Mesenchymal stem cell (in vitro differentiated cells and primary cell): ENCODE measurements at regions not wholly inside any gene's neighbourhood (a gene's known extent, or its start where the extent isn't known, plus 50 kb on each side); places are given as distances from the start of the nearest gene placed in this dataset.

Experiments
- DNase-seq: peaks from one replicate; pipeline ENCODE4 v3.0.0-alpha.2; 2013
- H2AFZ ChIP-seq: one replicate; pipeline ENCODE4 v1.6.1; 2013; ENCODE audit warnings: low read depth, mild to moderate bottlenecking, control low read depth, inconsistent platforms, low read length, moderate library complexity
- H2AK5ac ChIP-seq: 2 replicates; pipeline ENCODE4 v1.6.1; 2013; ENCODE audit warnings: low read length, moderate library complexity, mild to moderate bottlenecking, inconsistent platforms; ENCODE audit not compliant: severe bottlenecking
- H2BK120ac ChIP-seq: one replicate; pipeline ENCODE4 v1.6.1; 2013; ENCODE audit warnings: low read depth, mild to moderate bottlenecking, inconsistent platforms, low read length, moderate library complexity
- H2BK12ac ChIP-seq, 2 experiments: one replicate each; pipeline ENCODE4 v1.6.1; 2013; ENCODE audit warnings: inconsistent platforms in 2 of 2, low read length in 2 of 2, mild to moderate bottlenecking in 2 of 2, moderate library complexity in 2 of 2, control low read depth in 1 of 2
- H2BK15ac ChIP-seq: one replicate; pipeline ENCODE4 v1.6.1; 2013; ENCODE audit warnings: mild to moderate bottlenecking, low read depth, inconsistent platforms; ENCODE audit not compliant: poor library complexity, severe bottlenecking
- H2BK5ac ChIP-seq: 2 replicates; pipeline ENCODE4 v1.6.1; 2013; ENCODE audit warnings: low read depth, mild to moderate bottlenecking, low read length, control low read depth, inconsistent platforms; ENCODE audit not compliant: poor library complexity, severe bottlenecking
- H3K14ac ChIP-seq, 2 experiments: one replicate each; pipeline ENCODE4 v1.6.1; 2013; ENCODE audit warnings: inconsistent platforms in 2 of 2, low read length in 2 of 2, control low read depth in 1 of 2, mild to moderate bottlenecking in 1 of 2, moderate library complexity in 1 of 2
- H3K18ac ChIP-seq, 2 experiments: one replicate each; pipeline ENCODE4 v1.6.1; 2013; ENCODE audit warnings: inconsistent platforms in 2 of 2, low read length in 2 of 2, control low read depth in 1 of 2, low read depth in 1 of 2, mild to moderate bottlenecking in 1 of 2
- H3K23ac ChIP-seq, 2 experiments: one replicate each; pipeline ENCODE4 v1.6.1; 2013; ENCODE audit warnings: inconsistent platforms in 2 of 2, low read length in 2 of 2, mild to moderate bottlenecking in 2 of 2, moderate library complexity in 2 of 2, control low read depth in 1 of 2
- H3K27ac ChIP-seq: 2 replicates; pipeline ENCODE4 v1.5.1; 2013; ENCODE audit warnings: mild to moderate bottlenecking, moderate library complexity, low read length, control low read depth, inconsistent platforms; ENCODE audit not compliant: poor library complexity, severe bottlenecking
- H3K27me3 ChIP-seq, 2 experiments: 2 replicates each; pipeline versions ENCODE4 v1.6.1 to v1.7.0; 2013; ENCODE audit warnings: low read length in 2 of 2, mild to moderate bottlenecking in 2 of 2, moderate library complexity in 2 of 2, control low read depth in 1 of 2, inconsistent platforms in 1 of 2; ENCODE audit not compliant: control insufficient read depth in 1 of 2, insufficient read depth in 1 of 2
- H3K36me3 ChIP-seq, 2 experiments: 2 replicates each; pipeline versions ENCODE4 v1.6.1 to v1.7.0; 2013; ENCODE audit warnings: low read length in 2 of 2, control low read depth in 1 of 2, inconsistent platforms in 1 of 2, low read depth in 1 of 2, mild to moderate bottlenecking in 1 of 2; ENCODE audit not compliant: insufficient read depth in 2 of 2, control insufficient read depth in 1 of 2
- H3K4ac ChIP-seq, 2 experiments: one replicate each; pipeline ENCODE4 v1.6.1; 2013; ENCODE audit warnings: inconsistent platforms in 2 of 2, low read length in 2 of 2, mild to moderate bottlenecking in 2 of 2, moderate library complexity in 2 of 2, control low read depth in 1 of 2, low read depth in 1 of 2
- H3K4me1 ChIP-seq: 2 replicates; pipeline ENCODE4 v1.6.1; 2013; ENCODE audit warnings: low read depth, low read length, control low read depth; ENCODE audit not compliant: control insufficient read depth, insufficient read depth
- H3K4me2 ChIP-seq: 2 replicates; pipeline ENCODE4 v1.6.1; 2013; ENCODE audit warnings: low read length, mild to moderate bottlenecking, inconsistent platforms; ENCODE audit not compliant: poor library complexity, severe bottlenecking
- H3K4me3 ChIP-seq, 2 experiments: 2 replicates each; pipeline versions ENCODE4 v1.5.1 to v1.7.0; 2013; ENCODE audit warnings: low read length in 2 of 2, mild to moderate bottlenecking in 2 of 2, control low read depth in 1 of 2, low read depth in 1 of 2; ENCODE audit not compliant: insufficient read depth in 1 of 2
- H3K79me1 ChIP-seq: replicated peaks from 2 replicates; pipeline ENCODE4 v1.6.1; 2013; ENCODE audit warnings: mild to moderate bottlenecking, control low read depth, low read length, inconsistent platforms; ENCODE audit not compliant: poor library complexity, severe bottlenecking
- H3K9ac ChIP-seq: 2 replicates; pipeline ENCODE4 v1.7.0; 2013; ENCODE audit warnings: mild to moderate bottlenecking, low read length, moderate library complexity
- H3K9me3 ChIP-seq: 2 replicates; pipeline ENCODE4 v1.7.0; 2013; ENCODE audit warnings: mild to moderate bottlenecking, low read length; ENCODE audit not compliant: control insufficient read depth
- H4K8ac ChIP-seq: one replicate; pipeline ENCODE4 v1.6.1; 2013; ENCODE audit warnings: inconsistent platforms, mild to moderate bottlenecking, low read length, moderate library complexity
- H4K91ac ChIP-seq: one replicate; pipeline ENCODE4 v1.6.1; 2013; ENCODE audit warnings: mild to moderate bottlenecking, low read length, inconsistent platforms
- WGBS: methylation state at CpG from one replicate; pipeline ENCODE4 v1.1.7; 2013; ENCODE audit warnings: mixed read lengths; 5-methylcytosine and 5-hydroxymethylcytosine counted together

DNA sequence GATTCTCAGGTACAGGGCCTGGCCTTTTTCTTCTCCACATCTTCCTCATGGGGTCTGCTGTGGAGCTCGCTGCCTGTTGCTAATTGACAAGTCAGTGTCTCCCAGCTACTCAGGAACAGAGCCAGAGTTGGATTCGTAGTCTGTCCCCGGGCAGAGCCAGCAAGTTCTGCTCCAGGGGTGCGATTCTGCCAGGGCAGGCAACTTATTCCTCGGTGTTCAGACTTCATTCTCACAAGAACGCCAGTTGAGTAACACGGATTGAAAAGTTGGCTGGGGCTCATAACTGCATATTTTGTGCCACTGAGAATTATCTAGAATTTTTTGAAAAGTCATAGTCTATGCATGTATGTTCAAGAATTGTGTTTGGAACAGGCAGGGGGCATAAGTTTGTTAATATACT lies 336.7 kb upstream of the NPVF start:
- no peak overlapping the region for H2BK12ac ChIP-seq
- no peaks in the 10 kb centered on the region for H3K36me3 ChIP-seq
- H2AFZ ChIP-seq = no peak overlapping the region
- H3K79me1 ChIP-seq = no peaks in the 10 kb centered on the region
- H3K4ac ChIP-seq = no peak overlapping the region
- H3K23ac ChIP-seq = no peak overlapping the region
- H2BK5ac ChIP-seq = no peak overlapping the region
- no peak overlapping the region for H4K8ac ChIP-seq
- H4K91ac ChIP-seq = no peak overlapping the region
- H3K27ac ChIP-seq = no peak overlapping the region
- H3K18ac ChIP-seq = peak overlapping the region in 1 of 2 experiments; percentile 48
- H3K4me1 ChIP-seq = no peaks in the 10 kb centered on the region
- H2BK15ac ChIP-seq = peak overlapping the region; percentile 84
- 92% methylated on average over 7 of the region's 7 CpGs for WGBS
- DNase-seq = no peak
- H3K9me3 ChIP-seq = no peaks in the 10 kb centered on the region
- no peak overlapping the region for H2BK120ac ChIP-seq
- no peak overlapping the region for H2AK5ac ChIP-seq
- no peak overlapping the region for H3K4me3 ChIP-seq
- peaks cover 0 to 13% of the 10 kb centered on the region in 2 experiments for H3K27me3 ChIP-seq
- no peak overlapping the region for H3K14ac ChIP-seq
- no peak overlapping the region for H3K9ac ChIP-seq
- no peak overlapping the region for H3K4me2 ChIP-seq

DNA sequence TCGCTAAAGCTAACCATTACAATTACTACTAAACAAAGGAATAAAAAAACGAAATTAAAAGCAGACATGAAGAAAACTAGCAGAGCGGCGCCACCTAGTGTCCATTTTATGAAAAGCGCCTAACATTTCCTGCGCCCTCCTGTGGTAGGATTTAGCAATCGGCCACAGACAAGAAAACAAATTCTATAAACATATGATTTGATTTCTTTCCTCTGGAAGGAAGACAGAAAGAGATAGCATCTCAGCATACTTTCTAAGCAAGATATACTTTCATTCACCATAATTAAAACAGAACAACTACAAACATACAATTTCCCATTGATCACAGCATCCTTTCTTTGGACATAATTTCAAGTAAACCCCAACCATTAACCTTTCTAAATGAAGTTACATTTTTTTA lies 337.7 kb upstream of the NPVF start:
- H3K36me3 ChIP-seq = no peaks in the 10 kb centered on the region
- H3K79me1 ChIP-seq = no peaks in the 10 kb centered on the region

DNA sequence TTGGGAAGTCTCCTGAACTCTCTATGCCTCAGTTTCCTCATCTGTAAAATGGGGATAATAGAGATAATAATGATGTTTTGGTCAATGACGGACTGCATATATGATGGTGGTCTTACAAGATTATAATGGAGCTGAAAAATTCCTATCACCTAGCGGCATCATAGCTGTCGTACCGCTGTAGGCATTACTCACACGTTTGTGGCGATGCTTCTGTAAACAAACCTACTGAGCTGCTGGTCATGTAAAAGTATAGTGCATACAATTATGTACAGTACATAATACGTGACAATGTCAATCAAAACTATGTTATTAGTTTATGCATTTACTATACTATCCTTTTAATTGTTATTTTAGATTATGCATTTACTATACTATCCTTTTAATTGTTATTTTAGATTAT lies 339.1 kb upstream of the NPVF start:
- no peak overlapping the region for H3K14ac ChIP-seq
- H3K27ac ChIP-seq = no peak overlapping the region
- no peak overlapping the region for H2BK120ac ChIP-seq
- H4K91ac ChIP-seq = no peak overlapping the region
- H3K4me2 ChIP-seq = no peak overlapping the region
- H3K18ac ChIP-seq = no peak overlapping the region
- H3K9me3 ChIP-seq = no peaks in the 10 kb centered on the region
- no peaks in the 10 kb centered on the region for H3K27me3 ChIP-seq
- no peak overlapping the region for H2BK12ac ChIP-seq
- H4K8ac ChIP-seq = no peak overlapping the region
- no peak overlapping the region for H2AFZ ChIP-seq
- no peak overlapping the region for H3K23ac ChIP-seq
- no peak overlapping the region for H3K9ac ChIP-seq
- no peak overlapping the region for H3K4me3 ChIP-seq
- no peaks in the 10 kb centered on the region for H3K36me3 ChIP-seq
- DNase-seq = peak; percentile 11
- no peak overlapping the region for H2BK5ac ChIP-seq
- H3K4ac ChIP-seq = no peak overlapping the region
- 75% methylated on average over 6 of the region's 7 CpGs for WGBS
- no peak overlapping the region for H2AK5ac ChIP-seq
- H3K4me1 ChIP-seq = no peaks in the 10 kb centered on the region
- no peaks in the 10 kb centered on the region for H3K79me1 ChIP-seq
- no peak overlapping the region for H2BK15ac ChIP-seq

More for the DNA sequence above, 337.7 kb upstream of the NPVF start:
- Histone ChIP-seq H3K9ac (peak overlapping the region; percentile 50), H3K9me3 (no peaks in the 10 kb centered on the region), H2AK5ac (no peak overlapping the region), H2BK120ac (no peak overlapping the region), H4K8ac (no peak overlapping the region), H3K4me2 (no peak overlapping the region), H3K27ac (no peak overlapping the region), H3K14ac (no peak overlapping the region), H3K4me1 (no peaks in the 10 kb centered on the region), H4K91ac (no peak overlapping the region), H3K27me3 (peaks cover 0 to 9% of the 10 kb centered on the region in 2 experiments), H2AFZ (no peak overlapping the region), H3K4me3 (no peak overlapping the region), H2BK12ac (no peak overlapping the region), H2BK15ac (no peak overlapping the region), H3K18ac (no peak overlapping the region), H2BK5ac (no peak overlapping the region), H3K4ac (no peak overlapping the region), H3K23ac (no peak overlapping the region)
- 0% methylated on average over 6 of the region's 7 CpGs for WGBS
- DNase-seq = peak; percentile 74

DNA sequence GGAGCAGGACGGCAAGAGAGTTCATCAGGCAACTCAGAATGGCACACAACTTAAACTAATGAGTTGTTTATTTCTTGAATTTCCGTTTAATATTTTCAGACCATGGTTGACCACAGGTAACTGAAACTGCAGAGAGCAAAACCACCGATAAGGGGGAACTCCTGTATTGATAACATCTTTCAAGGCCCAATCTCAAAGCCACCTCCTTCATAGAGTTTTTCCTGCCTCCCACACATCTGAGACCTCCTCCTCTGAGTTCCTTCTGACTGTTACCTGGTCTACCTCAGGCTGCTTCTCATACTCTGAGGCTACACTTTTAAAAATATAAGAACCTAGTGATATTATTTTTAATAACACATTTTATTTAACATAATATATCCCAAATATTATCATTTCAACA lies 341.5 kb upstream of the NPVF start:
- Histone ChIP-seq H2BK15ac (no peak overlapping the region), H3K27me3 (no peaks in the 10 kb centered on the region), H4K8ac (no peak overlapping the region), H3K79me1 (no peaks in the 10 kb centered on the region), H3K9me3 (no peaks in the 10 kb centered on the region), H2BK5ac (no peak overlapping the region), H3K23ac (no peak overlapping the region), H3K18ac (no peak overlapping the region), H3K9ac (no peak overlapping the region), H2AK5ac (no peak overlapping the region), H4K91ac (no peak overlapping the region), H3K4me1 (no peaks in the 10 kb centered on the region), H3K4ac (no peak overlapping the region), H2BK120ac (no peak overlapping the region), H2BK12ac (no peak overlapping the region), H3K27ac (no peak overlapping the region), H2AFZ (no peak overlapping the region), H3K4me3 (no peak overlapping the region), H3K14ac (no peak overlapping the region), H3K4me2 (no peak overlapping the region), H3K36me3 (no peaks in the 10 kb centered on the region)
- DNase-seq = no peak
- WGBS = 96% methylated on average over 3 of the region's 3 CpGs
